SK-N-SH (cell line): ENCODE measurements at regions not wholly inside any gene's neighbourhood (a gene's known extent, or its start where the extent isn't known, plus 50 kb on each side); places are given as distances from the start of the nearest gene placed in this dataset.

Source experiments
- CTCF ChIA-PET: fragments of 300-600, 350-600 bp; formaldehyde crosslinking; extraction: SDS; loops from one replicate; lab custom pipeline; 2021; lab: Yijun Ruan, JAX
- POLR2A ChIA-PET: fragments of 350-600 bp; sonication (Branson Sonifier 250); formaldehyde crosslinking; extraction: SDS; loops from one replicate; lab custom pipeline; 2020; ENCODE audit warnings: antibody characterized with exemption, inconsistent platforms; lab: Yijun Ruan, JAX
- DNase-seq: peaks from one replicate; pipeline ENCODE4 v3.0.0; 2012
- H2AFZ ChIP-seq: fragments of 200-600 bp; sonication (generic); 2 replicates; pipeline ENCODE4 v1.8.1; 2016; ENCODE audit warnings: antibody characterized with exemption, mild to moderate bottlenecking, low read depth
- H3F3A ChIP-seq: fragments of 200-600 bp; sonication (generic); replicated peaks from 2 replicates; pipeline ENCODE3; 2016; ENCODE audit warnings: antibody characterized with exemption, mild to moderate bottlenecking; ENCODE audit not compliant: insufficient read depth
- H3K27ac ChIP-seq, 2 experiments: fragments of 200-500 bp in 1 of 2; fragments of 200-600 bp in 1 of 2; sonication (Bioruptor generic) in 1 of 2; sonication (generic), shearing (Covaris generic) in 1 of 2; 2 replicates each; pipeline versions ENCODE4 v1.5.1 to v1.6.1; 2014 to 2016; ENCODE audit warnings: low read depth in 2 of 2, inconsistent platforms in 1 of 2, low read length in 1 of 2, mild to moderate bottlenecking in 1 of 2, mixed read lengths in 1 of 2
- H3K27me3 ChIP-seq: fragments of 200-600 bp; sonication (generic), shearing (Covaris generic); 2 replicates; pipeline ENCODE4 v1.6.1; 2016; ENCODE audit warnings: mixed run types; ENCODE audit not compliant: insufficient read depth
- H3K36me3 ChIP-seq, 2 experiments: fragments of 200-500 bp in 1 of 2; fragments of 200-600 bp in 1 of 2; sonication (Bioruptor generic) in 1 of 2; sonication (generic) in 1 of 2; replicated peaks in 1 of 2; 2 replicates each; pipeline versions ENCODE3 to v1.5.1; 2014 to 2016; ENCODE audit warnings: low read length in 1 of 2, mild to moderate bottlenecking in 1 of 2; ENCODE audit not compliant: insufficient read depth in 2 of 2, control insufficient read depth in 1 of 2
- H3K4me1 ChIP-seq, 2 experiments: fragments of 200-500 bp in 1 of 2; fragments of 200-600 bp in 1 of 2; sonication (Bioruptor generic) in 1 of 2; sonication (generic), shearing (Covaris generic) in 1 of 2; 2 replicates each; pipeline versions ENCODE4 v1.5.1 to v1.6.1; 2014 to 2016; ENCODE audit warnings: low read depth in 1 of 2, low read length in 1 of 2, mixed run types in 1 of 2; ENCODE audit not compliant: insufficient read depth in 2 of 2, control insufficient read depth in 1 of 2
- H3K4me2 ChIP-seq: fragments of 200-600 bp; sonication (generic), shearing (Covaris generic); 2 replicates; pipeline ENCODE4 v1.6.1; 2017; ENCODE audit warnings: mixed run types
- H3K4me3 ChIP-seq, 2 experiments: fragments of 200-500 bp in 1 of 2; fragments of 200-600 bp in 1 of 2; sonication (Bioruptor generic) in 1 of 2; sonication (generic), shearing (Covaris generic) in 1 of 2; 2 replicates each; pipeline versions ENCODE4 v1.5.1 to v1.8.1; 2014 to 2016; ENCODE audit warnings: low read depth in 2 of 2, inconsistent platforms in 1 of 2, low read length in 1 of 2, mild to moderate bottlenecking in 1 of 2, mixed read lengths in 1 of 2, moderate library complexity in 1 of 2
- H3K79me2 ChIP-seq: fragments of 200-600 bp; sonication (generic); 2 replicates; pipeline ENCODE4 v1.8.1; 2017; ENCODE audit warnings: mild to moderate bottlenecking; ENCODE audit not compliant: insufficient read depth
- H3K9ac ChIP-seq: fragments of 200-600 bp; sonication (generic); 2 replicates; pipeline ENCODE4 v1.6.1; 2017; ENCODE audit warnings: mixed run types
- H3K9me2 ChIP-seq: fragments of 200-600 bp; sonication (generic); 2 replicates; pipeline ENCODE4 v1.6.1; 2017; ENCODE audit warnings: mixed run types
- H3K9me3 ChIP-seq: fragments of 200-600 bp; sonication (generic); 2 replicates; pipeline ENCODE4 v1.6.1; 2017; ENCODE audit warnings: mixed run types, mild to moderate bottlenecking, moderate library complexity
- H4K20me1 ChIP-seq: fragments of 200-600 bp; sonication (generic); 2 replicates; pipeline ENCODE4 v1.6.1; 2017; ENCODE audit warnings: mild to moderate bottlenecking, mixed run types; ENCODE audit not compliant: insufficient read depth
- CHD2 ChIP-seq: fragments of 150-350 bp; IDR thresholded peaks from 2 replicates; pipeline ENCODE4 v1.6.1; 2018; ENCODE audit warnings: low read length; ENCODE audit not compliant: partially characterized antibody
- ELF1 ChIP-seq: IDR thresholded peaks from 2 replicates; pipeline ENCODE4 v1.4.0; 2012
- EP300 ChIP-seq, 2 experiments: IDR thresholded peaks; 2 replicates each; pipeline versions ENCODE4 v1.4.0 to v1.6.1; 2012; ENCODE audit warnings: borderline replicate concordance in 1 of 2, low read depth in 1 of 2, low read length in 1 of 2
- FOSL2 ChIP-seq: IDR thresholded peaks from 2 replicates; pipeline ENCODE4 v1.4.0; 2012; ENCODE audit warnings: low read depth, mild to moderate bottlenecking, moderate library complexity, borderline replicate concordance
- FOXM1 ChIP-seq: IDR thresholded peaks from 2 replicates; pipeline ENCODE4 v1.4.0; 2012; ENCODE audit warnings: low read depth, mild to moderate bottlenecking
- GATA2 ChIP-seq: sonication (generic); formaldehyde crosslinking; IDR thresholded peaks from 2 replicates; pipeline ENCODE4 v1.5.0; 2020; ENCODE audit warnings: mild to moderate bottlenecking, missing genetic modification reagents
- JUND ChIP-seq: IDR thresholded peaks from 2 replicates; pipeline ENCODE4 v1.4.0; 2012
- MXI1 ChIP-seq: IDR thresholded peaks from 2 replicates; pipeline ENCODE4 v1.6.1; 2012; ENCODE audit warnings: mild to moderate bottlenecking, low read depth, low read length, improper control_type of control experiment
- NFIC ChIP-seq: IDR thresholded peaks from 2 replicates; pipeline ENCODE4 v1.4.0; 2012; ENCODE audit warnings: borderline replicate concordance
- NRF1 ChIP-seq: IDR thresholded peaks from 2 replicates; pipeline ENCODE4 v1.6.1; 2012; ENCODE audit warnings: low read depth, mild to moderate bottlenecking, low read length
- POLR2AphosphoS5 ChIP-seq: IDR thresholded peaks from 2 replicates; pipeline ENCODE4 v1.6.1; 2012; ENCODE audit warnings: low read depth, low read length
- RAD21 ChIP-seq: IDR thresholded peaks from 2 replicates; pipeline ENCODE4 v1.6.1; 2012; ENCODE audit warnings: mild to moderate bottlenecking, low read length
- RXRA ChIP-seq: IDR thresholded peaks from 2 replicates; pipeline ENCODE4 v1.4.0; 2012; ENCODE audit warnings: low read depth, mild to moderate bottlenecking, borderline replicate concordance
- SIN3A ChIP-seq: IDR thresholded peaks from 2 replicates; pipeline ENCODE4 v1.6.1; 2012; ENCODE audit warnings: low read depth, mild to moderate bottlenecking, low read length, moderate library complexity, borderline replicate concordance
- TCF12 ChIP-seq: IDR thresholded peaks from 2 replicates; pipeline ENCODE4 v1.4.0; 2012
- TEAD4 ChIP-seq: IDR thresholded peaks from 2 replicates; pipeline ENCODE4 v1.4.0; 2012; ENCODE audit warnings: mild to moderate bottlenecking, borderline replicate concordance; ENCODE audit not compliant: insufficient read depth
- WGBS: methylation state at CpG from one replicate; pipeline ENCODE4 v1.1.6; 2017; ENCODE audit warnings: low lambda C conversion rate; 5-methylcytosine and 5-hydroxymethylcytosine counted together
- TF ChIP-seq, protein P1 (sequence below): fragments of 150-350 bp; IDR thresholded peaks from 2 replicates; pipeline ENCODE4 v1.6.1; 2017; ENCODE audit warnings: antibody characterized with exemption, low read length, low read depth, borderline replicate concordance
- TF ChIP-seq, protein P2 (sequence below): IDR thresholded peaks from 2 replicates; pipeline ENCODE4 v1.6.1; 2012; ENCODE audit warnings: mild to moderate bottlenecking, low read depth, low read length, moderate library complexity
- TF ChIP-seq, protein P3 (sequence below): IDR thresholded peaks from 2 replicates; pipeline ENCODE4 v1.4.0; 2012; ENCODE audit warnings: low read depth

DNA sequence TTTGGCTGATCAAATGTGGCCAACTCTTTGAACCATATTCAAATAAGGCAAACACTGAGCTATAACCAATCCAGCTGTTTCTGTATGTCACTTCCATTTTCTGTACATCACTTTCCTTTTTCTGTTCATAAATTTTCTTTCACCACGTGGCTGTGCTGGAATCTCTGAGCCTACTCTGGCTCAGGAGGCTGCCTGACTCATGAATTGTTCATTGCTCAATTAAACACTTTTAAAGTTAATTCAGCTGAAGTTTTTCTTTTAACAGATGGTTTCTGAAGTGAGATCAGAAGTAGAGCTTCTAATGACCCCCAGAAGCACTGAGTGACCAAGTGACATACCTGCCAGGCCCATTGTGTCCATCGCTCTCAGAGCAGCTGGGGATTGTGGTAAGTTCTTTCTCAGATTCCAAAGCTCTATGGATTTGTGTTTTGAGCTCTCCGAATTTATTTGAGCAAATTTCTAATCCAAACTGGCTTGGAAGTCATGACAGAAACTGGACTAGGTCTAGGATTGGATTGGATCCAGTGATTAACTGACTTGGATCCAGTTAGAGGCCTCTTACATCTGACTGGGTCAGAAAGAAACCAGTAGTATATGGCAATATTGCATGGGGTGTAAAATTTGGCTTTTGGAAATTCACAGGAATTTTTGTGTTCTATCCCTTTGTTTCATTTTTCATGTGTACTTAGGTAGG lies 121.2 kb upstream of the BANK1 start:
- no peaks in the 10 kb centered on the region for H3K36me3 ChIP-seq
- H3K4me1 ChIP-seq = peaks cover 0 to 3% of the 10 kb centered on the region in 2 experiments; a peak in 2 of 4 replicates
- no peaks in the 10 kb centered on the region for H3K27me3 ChIP-seq
- H3K4me2 ChIP-seq = no peak overlapping the region
- CTCF ChIA-PET = no interaction called here
- no peak overlapping the region for H3K9ac ChIP-seq
- 74% methylated on average over 3 of the region's 3 CpGs for WGBS
- TF ChIP-seq, protein P1, sequence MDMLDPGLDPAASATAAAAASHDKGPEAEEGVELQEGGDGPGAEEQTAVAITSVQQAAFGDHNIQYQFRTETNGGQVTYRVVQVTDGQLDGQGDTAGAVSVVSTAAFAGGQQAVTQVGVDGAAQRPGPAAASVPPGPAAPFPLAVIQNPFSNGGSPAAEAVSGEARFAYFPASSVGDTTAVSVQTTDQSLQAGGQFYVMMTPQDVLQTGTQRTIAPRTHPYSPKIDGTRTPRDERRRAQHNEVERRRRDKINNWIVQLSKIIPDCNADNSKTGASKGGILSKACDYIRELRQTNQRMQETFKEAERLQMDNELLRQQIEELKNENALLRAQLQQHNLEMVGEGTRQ = no peak
- TF ChIP-seq TCF12 = no peak
- no peak for TF ChIP-seq CHD2
- TF ChIP-seq RXRA = no peak
- no peak for TF ChIP-seq ELF1
- TF ChIP-seq RAD21 = no peak
- TF ChIP-seq POLR2AphosphoS5 = no peak
- TF ChIP-seq SIN3A = no peak
- TF ChIP-seq GATA2 = no peak
- TF ChIP-seq, protein P2, sequence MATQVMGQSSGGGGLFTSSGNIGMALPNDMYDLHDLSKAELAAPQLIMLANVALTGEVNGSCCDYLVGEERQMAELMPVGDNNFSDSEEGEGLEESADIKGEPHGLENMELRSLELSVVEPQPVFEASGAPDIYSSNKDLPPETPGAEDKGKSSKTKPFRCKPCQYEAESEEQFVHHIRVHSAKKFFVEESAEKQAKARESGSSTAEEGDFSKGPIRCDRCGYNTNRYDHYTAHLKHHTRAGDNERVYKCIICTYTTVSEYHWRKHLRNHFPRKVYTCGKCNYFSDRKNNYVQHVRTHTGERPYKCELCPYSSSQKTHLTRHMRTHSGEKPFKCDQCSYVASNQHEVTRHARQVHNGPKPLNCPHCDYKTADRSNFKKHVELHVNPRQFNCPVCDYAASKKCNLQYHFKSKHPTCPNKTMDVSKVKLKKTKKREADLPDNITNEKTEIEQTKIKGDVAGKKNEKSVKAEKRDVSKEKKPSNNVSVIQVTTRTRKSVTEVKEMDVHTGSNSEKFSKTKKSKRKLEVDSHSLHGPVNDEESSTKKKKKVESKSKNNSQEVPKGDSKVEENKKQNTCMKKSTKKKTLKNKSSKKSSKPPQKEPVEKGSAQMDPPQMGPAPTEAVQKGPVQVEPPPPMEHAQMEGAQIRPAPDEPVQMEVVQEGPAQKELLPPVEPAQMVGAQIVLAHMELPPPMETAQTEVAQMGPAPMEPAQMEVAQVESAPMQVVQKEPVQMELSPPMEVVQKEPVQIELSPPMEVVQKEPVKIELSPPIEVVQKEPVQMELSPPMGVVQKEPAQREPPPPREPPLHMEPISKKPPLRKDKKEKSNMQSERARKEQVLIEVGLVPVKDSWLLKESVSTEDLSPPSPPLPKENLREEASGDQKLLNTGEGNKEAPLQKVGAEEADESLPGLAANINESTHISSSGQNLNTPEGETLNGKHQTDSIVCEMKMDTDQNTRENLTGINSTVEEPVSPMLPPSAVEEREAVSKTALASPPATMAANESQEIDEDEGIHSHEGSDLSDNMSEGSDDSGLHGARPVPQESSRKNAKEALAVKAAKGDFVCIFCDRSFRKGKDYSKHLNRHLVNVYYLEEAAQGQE = no peak
- TF ChIP-seq, protein P3, sequence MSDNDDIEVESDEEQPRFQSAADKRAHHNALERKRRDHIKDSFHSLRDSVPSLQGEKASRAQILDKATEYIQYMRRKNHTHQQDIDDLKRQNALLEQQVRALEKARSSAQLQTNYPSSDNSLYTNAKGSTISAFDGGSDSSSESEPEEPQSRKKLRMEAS = no peak
- TF ChIP-seq NFIC = no peak
- no peak for TF ChIP-seq NRF1
- no peak overlapping the region for H2AFZ ChIP-seq
- no peak overlapping the region for H3K27ac ChIP-seq
- POLR2A ChIA-PET = no interaction called here
- no peak for DNase-seq
- H3K9me2 ChIP-seq = 0 out of 2 replicates have a peak, but pooled peaks cover 2% of the 10 kb centered on the region
- H3K9me3 ChIP-seq = no peaks in the 10 kb centered on the region
- H3K4me3 ChIP-seq = no peak overlapping the region
- H3K79me2 ChIP-seq = no peaks in the 10 kb centered on the region
- no peaks in the 10 kb centered on the region for H3F3A ChIP-seq
- H4K20me1 ChIP-seq = no peaks in the 10 kb centered on the region

DNA sequence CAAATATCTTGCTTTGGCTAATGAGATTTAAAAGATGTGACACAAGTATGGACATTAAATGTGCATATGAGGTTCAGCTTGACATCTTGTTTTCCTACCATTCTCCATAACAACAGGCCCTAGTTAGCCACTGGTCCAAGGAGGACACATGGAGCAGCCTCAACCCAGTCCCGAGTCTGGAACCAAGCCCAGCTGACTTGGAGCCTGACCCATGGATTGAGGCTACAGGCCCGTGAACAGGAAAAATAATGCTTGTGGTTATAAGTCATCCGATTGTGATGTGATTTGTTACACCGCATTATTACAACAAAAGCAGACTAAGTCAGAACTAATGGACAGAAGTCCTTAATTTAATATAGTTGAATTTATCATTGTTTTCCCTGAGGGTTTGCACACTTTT lies 123.2 kb upstream of the BANK1 start:
- no peak for DNase-seq
- H3K9me2 ChIP-seq = 0 out of 2 replicates have a peak, but pooled peaks cover 2% of the 10 kb centered on the region
- ChIA-PET CTCF (interaction anchor here (1.5 kb wide), 1 partner anchor 9 kb away, joined by 5 read pairs; no protein-coding TSS in a partner anchor), POLR2A (no interaction called here)
- no peak overlapping the region for H3K4me3 ChIP-seq
- no peaks in the 10 kb centered on the region for H3K9me3 ChIP-seq
- TF ChIP-seq EP300 (IDR thresholded peaks at IDR 0.05; ENCODE audit: borderline replicate concordance in 1 of 2, low read depth in 1 of 2, low read length in 1 of 2) (no peak), FOSL2 (no peak), POLR2AphosphoS5 (no peak), JUND (no peak), FOXM1 (no peak), TEAD4 (no peak), GATA2 (no peak), RAD21 (no peak), MXI1 (no peak), CHD2 (no peak)
- TF ChIP-seq, protein P1 = no peak
- WGBS = 82% methylated on average over 3 of the region's 4 CpGs
- no peak overlapping the region; a peak in 1 of 4 replicates for H3K27ac ChIP-seq
- H3K4me1 ChIP-seq = peaks cover 0 to 3% of the 10 kb centered on the region in 2 experiments; a peak in 2 of 4 replicates
- H3K9ac ChIP-seq = no peak overlapping the region
- H4K20me1 ChIP-seq = no peaks in the 10 kb centered on the region
- no peaks in the 10 kb centered on the region for H3F3A ChIP-seq
- H3K79me2 ChIP-seq = no peaks in the 10 kb centered on the region
- no peaks in the 10 kb centered on the region for H3K36me3 ChIP-seq
- H3K27me3 ChIP-seq = no peaks in the 10 kb centered on the region
- H3K4me2 ChIP-seq = no peak overlapping the region
- H2AFZ ChIP-seq = no peak overlapping the region
